K562 (cell line): ENCODE measurements at regions not wholly inside any gene's neighbourhood (a gene's known extent, or its start where the extent isn't known, plus 50 kb on each side); places are given as distances from the start of the nearest gene placed in this dataset.

Experiments
- HDAC6 ChIP-seq: IDR thresholded peaks from 2 replicates; pipeline ENCODE4 v1.6.1; 2012; ENCODE audit warnings: low read depth, mild to moderate bottlenecking, control low read depth, inconsistent platforms, low read length, moderate library complexity
- TF ChIP-seq, protein P1 (sequence below): sonication (generic); formaldehyde crosslinking; IDR thresholded peaks from 2 replicates; pipeline ENCODE4 v1.8.1; 2023; ENCODE audit warnings: mild to moderate bottlenecking, missing genetic modification reagents

DNA sequence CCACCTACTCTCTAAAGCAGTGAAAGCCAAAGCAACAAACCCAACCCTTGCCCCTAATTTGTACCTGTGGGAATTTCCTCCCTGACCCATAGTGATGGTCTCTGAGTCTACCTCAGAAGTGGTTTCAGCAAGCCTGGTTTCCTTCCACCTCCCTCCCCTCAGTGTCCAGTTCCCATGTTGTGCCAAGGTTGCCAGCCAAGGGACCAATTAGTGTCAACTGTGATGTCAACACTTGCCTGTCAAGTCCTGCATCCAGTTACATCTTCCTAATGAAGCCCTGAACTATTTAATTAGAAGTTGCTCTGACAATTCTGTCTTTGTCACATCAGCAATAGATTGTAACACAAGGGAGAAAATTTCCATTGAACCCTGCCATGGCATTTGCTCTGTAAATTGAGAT is 194.4 kb upstream of the CCDC196 start:
- TF ChIP-seq, protein P1, sequence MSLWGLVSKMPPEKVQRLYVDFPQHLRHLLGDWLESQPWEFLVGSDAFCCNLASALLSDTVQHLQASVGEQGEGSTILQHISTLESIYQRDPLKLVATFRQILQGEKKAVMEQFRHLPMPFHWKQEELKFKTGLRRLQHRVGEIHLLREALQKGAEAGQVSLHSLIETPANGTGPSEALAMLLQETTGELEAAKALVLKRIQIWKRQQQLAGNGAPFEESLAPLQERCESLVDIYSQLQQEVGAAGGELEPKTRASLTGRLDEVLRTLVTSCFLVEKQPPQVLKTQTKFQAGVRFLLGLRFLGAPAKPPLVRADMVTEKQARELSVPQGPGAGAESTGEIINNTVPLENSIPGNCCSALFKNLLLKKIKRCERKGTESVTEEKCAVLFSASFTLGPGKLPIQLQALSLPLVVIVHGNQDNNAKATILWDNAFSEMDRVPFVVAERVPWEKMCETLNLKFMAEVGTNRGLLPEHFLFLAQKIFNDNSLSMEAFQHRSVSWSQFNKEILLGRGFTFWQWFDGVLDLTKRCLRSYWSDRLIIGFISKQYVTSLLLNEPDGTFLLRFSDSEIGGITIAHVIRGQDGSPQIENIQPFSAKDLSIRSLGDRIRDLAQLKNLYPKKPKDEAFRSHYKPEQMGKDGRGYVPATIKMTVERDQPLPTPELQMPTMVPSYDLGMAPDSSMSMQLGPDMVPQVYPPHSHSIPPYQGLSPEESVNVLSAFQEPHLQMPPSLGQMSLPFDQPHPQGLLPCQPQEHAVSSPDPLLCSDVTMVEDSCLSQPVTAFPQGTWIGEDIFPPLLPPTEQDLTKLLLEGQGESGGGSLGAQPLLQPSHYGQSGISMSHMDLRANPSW (CRISPR knock-in tag) = no peak
- no peak for TF ChIP-seq HDAC6
